ENCODE measurements at regions not wholly inside any gene's neighbourhood (a gene's known extent, or its start where the extent isn't known, plus 50 kb on each side); places are given as distances from the start of the nearest gene placed in this dataset.

GRCh38 chr1:208684192-208684591 lies 440.0 kb upstream of the PLXNA2 start:
- TF ChIP-seq CTCF (IDR thresholded peaks at IDR 0.05), result no peak
- TF ChIP-seq POLR2AphosphoS5 (IDR thresholded peaks at IDR 0.05; ENCODE audit: insufficient read depth in 1 of 2, low read depth in 1 of 2), result no peak
- TF ChIP-seq POLR2A (IDR thresholded peaks at IDR 0.05), result no peak
